Activated T-helper 1 cell treated with anti-CD3 and anti-CD28 coated beads, Interleukin-12 subunit alpha, Interleukin-12 subunit beta, Interleukin-2, Interleukin-4 antibody, amounts not matched to agents 30 ng/mL and 10 ng/mL and 1 ng/mL, durations not matched to agents 14 hours and 24 hours and 36 hours (primary cell): ENCODE measurements at regions not wholly inside any gene's neighbourhood (a gene's known extent, or its start where the extent isn't known, plus 50 kb on each side); places are given as distances from the start of the nearest gene placed in this dataset.
"Not testable (repeated sequence)": the region's sequence is repeated elsewhere in the genome, so short reads cannot be mapped to it uniquely, and the experiment has no call there.

Experiments used
- DNase-seq: peaks from one replicate; pipeline ENCODE4 v3.0.0; 2021; ENCODE audit warnings: low spot score
- H3K27ac Mint-ChIP-seq: one replicate; pipeline ENCODE4 v1.8.0; 2021; ENCODE audit warnings: mild to moderate bottlenecking, mixed read lengths
- H3K27me3 Mint-ChIP-seq: one replicate; pipeline ENCODE4 v1.8.0; 2022; ENCODE audit warnings: mild to moderate bottlenecking, moderate library complexity, mixed read lengths; ENCODE audit not compliant: insufficient read depth
- H3K36me3 Mint-ChIP-seq: one replicate; pipeline ENCODE4 v1.8.0; 2021; ENCODE audit warnings: low read depth, mixed read lengths
- H3K4me1 Mint-ChIP-seq: one replicate; pipeline ENCODE4 v1.8.0; 2021; ENCODE audit warnings: low read depth, mixed read lengths
- H3K4me3 Mint-ChIP-seq: one replicate; pipeline ENCODE4 v1.8.0; 2021; ENCODE audit warnings: mild to moderate bottlenecking, moderate library complexity, mixed read lengths
- H3K9me3 Mint-ChIP-seq: one replicate; pipeline ENCODE4 v1.8.0; 2021; ENCODE audit warnings: mixed read lengths
- intact Hi-C: fragments of 100-400 bp; cut with micrococcal nuclease; formaldehyde crosslinking; loops from one replicate; pipeline ENCODE4 v1.15.1; 2024

DNA sequence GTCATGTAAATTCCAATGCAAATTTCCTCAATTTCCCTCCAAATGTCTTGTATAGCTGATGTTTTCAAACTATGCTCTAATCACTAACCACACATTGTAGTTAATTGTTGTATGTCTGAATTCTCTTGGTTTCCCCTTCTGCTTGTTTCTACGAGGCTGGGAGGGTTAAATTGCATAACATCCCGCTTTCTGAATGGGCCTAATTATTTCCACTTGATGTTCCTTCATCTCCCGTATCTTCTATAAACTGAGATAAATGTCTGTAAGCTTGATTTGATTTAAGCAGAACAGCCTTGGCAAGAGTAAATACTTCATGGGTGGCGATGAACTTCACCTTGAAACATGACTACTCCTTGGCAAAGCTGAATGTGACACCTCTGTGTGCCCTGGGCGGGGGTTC, 72.2 kb downstream of the SERINC2 start:
- Mint-ChIP-seq H3K4me3 (no peak overlapping the region), H3K9me3 (peaks cover 4% of the 10 kb centered on the region), H3K27me3 (peaks cover 7% of the 10 kb centered on the region), H3K36me3 (peaks cover 2% of the 10 kb centered on the region), H3K27ac (no peak overlapping the region), H3K4me1 (peaks cover 12% of the 10 kb centered on the region)
- intact Hi-C loops: no loop called here
- DNase-seq: no peak

GRCh38 chr1:31487143-31487542, 74.1 kb downstream of the SERINC2 start:
- Mint-ChIP-seq H3K36me3 (peaks cover 2% of the 10 kb centered on the region), H3K4me1 (peaks cover 12% of the 10 kb centered on the region), H3K27me3 (peaks cover 9% of the 10 kb centered on the region), H3K9me3 (peaks cover 4% of the 10 kb centered on the region), H3K27ac (no peak overlapping the region), H3K4me3 (no peak overlapping the region)
- DNase-seq: no peak
- intact Hi-C loops: no loop called here

GRCh38 chr1:31487721-31488293, 74.8 kb downstream of the SERINC2 start:
- intact Hi-C loops: no loop called here
- Mint-ChIP-seq H3K36me3 (peaks cover 2% of the 10 kb centered on the region), H3K4me1 (peaks cover 12% of the 10 kb centered on the region), H3K27ac (no peak overlapping the region), H3K4me3 (no peak overlapping the region), H3K27me3 (peaks cover 9% of the 10 kb centered on the region), H3K9me3 (peaks cover 4% of the 10 kb centered on the region)
- DNase-seq: no peak

- Mint-ChIP-seq H3K27ac (no peak overlapping the region), H3K27me3 (peaks cover 9% of the 10 kb centered on the region), H3K36me3 (peaks cover 2% of the 10 kb centered on the region), H3K4me1 (peaks cover 12% of the 10 kb centered on the region), H3K4me3 (no peak overlapping the region), H3K9me3 (peaks cover 4% of the 10 kb centered on the region)
- DNase-seq: no peak
- intact Hi-C loops: no loop called here
Observed at GRCh38 chr1:31488528-31488927, 75.5 kb downstream of the SERINC2 start.

GRCh38 chr1:31489575-31489974, 76.6 kb downstream of the SERINC2 start:
- H3K4me1 Mint-ChIP-seq: peaks cover 12% of the 10 kb centered on the region
- H3K9me3 Mint-ChIP-seq, H3K4me3 Mint-ChIP-seq, H3K27ac Mint-ChIP-seq, H3K36me3 Mint-ChIP-seq, intact Hi-C loops, H3K27me3 Mint-ChIP-seq, DNase-seq: not testable (repeated sequence)

- H3K27me3 Mint-ChIP-seq, H3K4me3 Mint-ChIP-seq, DNase-seq, intact Hi-C loops, H3K27ac Mint-ChIP-seq, H3K9me3 Mint-ChIP-seq, H3K36me3 Mint-ChIP-seq: not testable (repeated sequence)
- H3K4me1 Mint-ChIP-seq: peaks cover 12% of the 10 kb centered on the region
Observed at GRCh38 chr1:31490596-31490995, 77.6 kb downstream of the SERINC2 start.

DNA sequence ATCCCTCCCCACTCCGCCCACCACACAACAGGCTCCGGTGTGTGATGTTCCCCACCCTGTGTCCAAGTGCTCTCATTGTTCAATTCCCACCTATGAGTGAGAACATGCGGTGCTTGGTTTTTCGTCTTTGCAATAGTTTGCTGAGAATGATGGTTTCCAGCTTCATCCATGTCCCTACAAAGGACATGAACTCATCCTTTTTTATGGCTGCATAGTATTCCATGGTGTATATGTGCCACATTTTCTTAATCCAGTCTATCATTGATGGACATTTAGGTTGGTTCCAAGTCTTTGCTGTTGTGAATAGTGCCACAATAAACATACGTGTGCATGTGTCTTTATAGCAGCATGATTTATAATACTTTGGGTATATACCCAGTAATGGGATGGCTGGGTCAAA, 81.0 kb upstream of the TINAGL1 start:
- H3K36me3 Mint-ChIP-seq, H3K27ac Mint-ChIP-seq, DNase-seq, H3K4me3 Mint-ChIP-seq, intact Hi-C loops, H3K9me3 Mint-ChIP-seq, H3K4me1 Mint-ChIP-seq: not testable (repeated sequence)
- H3K27me3 Mint-ChIP-seq: peaks cover 16% of the 10 kb centered on the region

DNA sequence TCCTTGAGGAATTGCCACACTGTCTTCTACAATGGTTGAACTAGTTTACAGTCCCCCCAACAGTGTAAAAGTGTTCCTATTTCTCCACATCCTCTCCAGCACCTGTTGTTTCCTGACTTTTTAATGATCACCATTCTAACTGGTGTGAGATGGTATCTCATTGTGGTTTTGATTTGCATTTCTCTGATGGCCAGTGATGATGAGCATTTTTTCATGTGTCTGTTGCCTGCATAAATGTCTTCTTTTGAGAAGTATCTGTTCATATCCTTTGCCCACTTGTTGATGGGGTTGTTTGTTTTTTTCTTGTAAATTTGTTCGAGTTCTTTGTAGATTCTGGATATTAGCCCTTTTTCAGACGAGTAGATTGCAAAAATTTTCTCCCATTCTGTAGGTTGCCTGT, 80.5 kb upstream of the TINAGL1 start:
- H3K27ac Mint-ChIP-seq, H3K9me3 Mint-ChIP-seq, intact Hi-C loops, H3K4me3 Mint-ChIP-seq, DNase-seq, H3K36me3 Mint-ChIP-seq, H3K4me1 Mint-ChIP-seq: not testable (repeated sequence)
- peaks cover 14% of the 10 kb centered on the region for H3K27me3 Mint-ChIP-seq

- no peak overlapping the region for H3K27ac Mint-ChIP-seq
- H3K4me3 Mint-ChIP-seq: no peak overlapping the region
- no peaks in the 10 kb centered on the region for H3K4me1 Mint-ChIP-seq
- DNase-seq: no peak
- intact Hi-C loops: no loop called here
- no peaks in the 10 kb centered on the region for H3K36me3 Mint-ChIP-seq
- H3K27me3 Mint-ChIP-seq: peaks cover 15% of the 10 kb centered on the region
- H3K9me3 Mint-ChIP-seq: no peaks in the 10 kb centered on the region
Observed at GRCh38 chr1:31497601-31498000, 78.7 kb upstream of the TINAGL1 start.

- Mint-ChIP-seq H3K4me3 (no peak overlapping the region), H3K27ac (no peak overlapping the region), H3K4me1 (no peaks in the 10 kb centered on the region), H3K27me3 (peaks cover 15% of the 10 kb centered on the region), H3K36me3 (no peaks in the 10 kb centered on the region), H3K9me3 (no peaks in the 10 kb centered on the region)
- DNase-seq: no peak
- intact Hi-C loops: no loop called here
Observed at GRCh38 chr1:31498376-31499040, 77.8 kb upstream of the TINAGL1 start.

GRCh38 chr1:31501505-31501904, 74.8 kb upstream of the TINAGL1 start:
- H3K9me3 Mint-ChIP-seq: no peaks in the 10 kb centered on the region
- no peak for DNase-seq
- intact Hi-C loops: no loop called here
- peaks cover 13% of the 10 kb centered on the region for H3K4me1 Mint-ChIP-seq
- H3K36me3 Mint-ChIP-seq: no peaks in the 10 kb centered on the region
- peaks cover 11% of the 10 kb centered on the region for H3K27me3 Mint-ChIP-seq
- H3K4me3 Mint-ChIP-seq: no peak overlapping the region
- H3K27ac Mint-ChIP-seq: no peak overlapping the region

- H3K4me3 Mint-ChIP-seq: no peak overlapping the region
- DNase-seq: no peak
- H3K36me3 Mint-ChIP-seq: no peaks in the 10 kb centered on the region
- H3K27me3 Mint-ChIP-seq: peaks cover 9% of the 10 kb centered on the region
- no peaks in the 10 kb centered on the region for H3K9me3 Mint-ChIP-seq
- no peak overlapping the region for H3K27ac Mint-ChIP-seq
- H3K4me1 Mint-ChIP-seq: peaks cover 17% of the 10 kb centered on the region
- intact Hi-C loops: no loop called here
Observed at GRCh38 chr1:31502253-31502652, 74.1 kb upstream of the TINAGL1 start.

DNA sequence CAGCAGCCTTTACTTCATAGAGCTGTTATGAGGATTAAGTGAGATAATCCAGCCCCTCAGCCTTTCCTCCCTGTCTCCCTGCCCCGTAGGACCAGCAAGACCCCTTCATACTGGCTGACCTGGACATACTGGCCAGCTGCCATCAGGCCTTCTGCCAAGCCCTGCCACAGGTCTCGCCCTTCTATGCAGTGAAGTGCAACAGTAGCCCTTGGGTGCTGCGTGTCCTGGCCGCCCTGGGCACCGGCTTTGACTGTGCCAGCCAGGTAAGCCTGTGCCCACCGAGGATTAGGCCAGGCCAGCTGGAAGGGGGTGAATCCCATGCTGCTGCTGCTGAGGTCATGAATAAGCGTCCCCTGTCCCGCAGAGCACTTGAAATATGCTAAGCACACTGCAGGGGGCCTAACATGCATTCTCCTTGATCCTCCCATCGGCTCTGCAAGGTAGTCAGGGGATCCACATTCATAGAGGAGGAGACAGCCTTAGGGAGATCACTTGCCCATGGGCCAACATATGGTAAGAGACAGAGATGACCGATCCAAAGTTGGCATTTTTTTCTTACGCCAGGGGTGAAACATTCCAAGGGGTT, 73.3 kb upstream of the TINAGL1 start:
- DNase-seq: no peak
- H3K9me3 Mint-ChIP-seq: no peaks in the 10 kb centered on the region
- intact Hi-C loops: no loop called here
- no peaks in the 10 kb centered on the region for H3K36me3 Mint-ChIP-seq
- H3K27me3 Mint-ChIP-seq: peaks cover 7% of the 10 kb centered on the region
- H3K4me1 Mint-ChIP-seq: peaks cover 20% of the 10 kb centered on the region
- H3K27ac Mint-ChIP-seq: no peak overlapping the region
- H3K4me3 Mint-ChIP-seq: no peak overlapping the region
